Panc1 (cell line): ENCODE measurements at regions not wholly inside any gene's neighbourhood (a gene's known extent, or its start where the extent isn't known, plus 50 kb on each side); places are given as distances from the start of the nearest gene placed in this dataset.
"Not testable (repeated sequence)": the region's sequence is repeated elsewhere in the genome, so short reads cannot be mapped to it uniquely, and the experiment has no call there.

Experiments used
- ATAC-seq: fragments of 200-7000 bp; cut with Tn5 transposase; 2 replicates; pipeline ENCODE4 v1.9.1; 2020; ENCODE audit warnings: mild to moderate bottlenecking, moderate library complexity
- BruUV-seq: library from RNA; stranded (reverse); fragments of 400-500 nt; replicated peaks from 2 replicates; lab custom pipeline; 2021; lab: Mats Ljungman, UMichigan
- CTCF ChIA-PET: fragments of 300-600 bp; sonication (Branson Sonifier 250); formaldehyde crosslinking; loops from one replicate; lab custom pipeline; 2022; ENCODE audit warnings: antibody characterized with exemption; lab: Charles Lee
- POLR2A ChIA-PET: fragments of 300-600 bp; sonication (Branson Sonifier 250); formaldehyde crosslinking; loops from one replicate; lab custom pipeline; 2022; ENCODE audit warnings: antibody characterized with exemption; lab: Charles Lee
- DNase-seq: peaks from one replicate; pipeline ENCODE4 v3.0.0-alpha.2; 2010; ENCODE audit warnings: low read depth, low spot score
- H3K27ac ChIP-seq: 2 replicates; pipeline ENCODE4 v1.5.1; 2011; ENCODE audit warnings: mild to moderate bottlenecking, low read length, inconsistent platforms
- H3K27me3 ChIP-seq: fragments of 200-500 bp; sonication (Bioruptor generic); 2 replicates; pipeline ENCODE4 v1.6.0; 2014; ENCODE audit warnings: low read length, inconsistent platforms; ENCODE audit not compliant: control insufficient read depth, insufficient read depth
- H3K36me3 ChIP-seq: fragments of 200-500 bp; sonication (Bioruptor generic); 2 replicates; pipeline ENCODE4 v1.5.1; 2014; ENCODE audit warnings: inconsistent platforms, mild to moderate bottlenecking, low read length, moderate library complexity; ENCODE audit not compliant: control insufficient read depth, insufficient read depth
- H3K4me1 ChIP-seq: 2 replicates; pipeline ENCODE4 v1.5.1; 2011; ENCODE audit warnings: inconsistent platforms, mild to moderate bottlenecking, low read length, moderate library complexity; ENCODE audit not compliant: control insufficient read depth, insufficient read depth
- H3K4me3 ChIP-seq, 2 experiments: 2 replicates each; pipeline ENCODE4 v1.5.1; 2011 to 2012; ENCODE audit warnings: low read depth in 2 of 2, low read length in 2 of 2, mild to moderate bottlenecking in 2 of 2, inconsistent platforms in 1 of 2, moderate library complexity in 1 of 2
- H3K9me3 ChIP-seq: fragments of 200-500 bp; sonication (Bioruptor generic); 2 replicates; pipeline ENCODE4 v1.5.1; 2014; ENCODE audit warnings: low read depth, mild to moderate bottlenecking, inconsistent platforms, low read length, moderate library complexity; ENCODE audit not compliant: control insufficient read depth, insufficient read depth
- CTCF ChIP-seq: fragments of 450-650 bp; IDR thresholded peaks from 2 replicates; pipeline ENCODE4 v1.5.1; 2017; ENCODE audit warnings: mild to moderate bottlenecking
- REST ChIP-seq, 2 experiments: IDR thresholded peaks; 2 replicates each; pipeline ENCODE4 v1.6.1; 2011 to 2012; ENCODE audit warnings: low read depth in 2 of 2, control low read depth in 1 of 2, low read length in 1 of 2, mild to moderate bottlenecking in 1 of 2, moderate library complexity in 1 of 2; ENCODE audit not compliant: insufficient read depth in 1 of 2
- in situ Hi-C: cut with HindIII; loops from 2 replicates; pipeline ENCODE4 v1.10.0; 2016; ENCODE audit warnings: low sequenced_read_pairs, low pct_unique_long_range_greater_than_20kb
- intact Hi-C: fragments of 100-400 bp; cut with micrococcal nuclease; formaldehyde crosslinking; loops from one replicate; pipeline ENCODE4 v1.10.0; 2022; ENCODE audit not compliant: unreplicated experiment

DNA sequence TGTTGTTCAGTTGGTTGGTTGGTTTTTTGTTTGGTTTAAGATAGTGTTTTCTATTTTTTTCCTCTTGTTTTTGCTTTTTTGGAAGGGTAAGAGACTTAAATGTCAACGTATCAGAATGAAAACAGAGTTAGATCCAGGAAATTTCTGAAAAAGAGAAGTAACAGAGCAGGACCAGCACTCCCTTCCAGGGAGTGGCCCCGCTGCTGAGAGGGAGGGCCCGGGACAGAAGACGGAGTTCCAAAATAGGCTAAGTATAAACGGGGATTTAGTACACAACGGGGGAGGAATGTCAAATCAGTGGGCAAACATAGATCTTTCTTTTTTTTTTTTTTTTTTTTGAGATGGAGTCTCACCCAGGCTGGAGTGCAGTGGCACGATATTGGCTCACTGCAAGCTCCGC is 92.7 kb upstream of the RUFY1 start:
- CTCF ChIA-PET: no interaction called here
- in situ Hi-C loops: no loop called here

DNA sequence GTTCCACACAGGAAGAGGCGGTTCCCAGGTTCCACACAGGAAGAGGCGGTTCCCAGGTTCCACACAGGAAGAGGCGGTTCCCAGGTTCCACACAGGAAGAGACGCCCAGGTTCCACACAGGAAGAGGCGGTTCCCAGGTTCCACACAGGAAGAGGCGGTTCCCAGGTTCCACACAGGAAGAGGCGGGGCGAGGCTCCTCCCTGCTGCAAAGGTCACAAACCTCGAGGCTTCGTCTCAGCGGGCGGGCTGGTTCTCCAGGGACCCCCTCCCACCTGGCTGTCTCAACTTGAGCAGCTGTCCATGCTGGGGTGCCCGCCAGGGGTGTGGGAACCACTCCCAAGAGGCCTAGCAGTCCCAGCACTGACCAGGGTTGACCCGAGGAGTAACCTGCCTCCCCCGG is 94.3 kb upstream of the RUFY1 start:
- intact Hi-C loops, H3K27me3 ChIP-seq, H3K36me3 ChIP-seq, H3K9me3 ChIP-seq, BruUV-seq, H3K4me1 ChIP-seq, ATAC-seq, POLR2A ChIA-PET, in situ Hi-C loops, CTCF ChIA-PET, DNase-seq, H3K4me3 ChIP-seq, H3K27ac ChIP-seq: not testable (repeated sequence)

More for the DNA sequence above, 92.7 kb upstream of the RUFY1 start:
- Histone ChIP-seq H3K27ac (no peak overlapping the region), H3K4me3 (no peak overlapping the region), H3K4me1 (no peaks in the 10 kb centered on the region), H3K36me3 (no peaks in the 10 kb centered on the region), H3K9me3 (no peaks in the 10 kb centered on the region), H3K27me3 (no peaks in the 10 kb centered on the region)
- intact Hi-C loops: no loop called here
- no TSS peak for BruUV-seq
- ATAC-seq: no peak
- no peak for TF ChIP-seq REST (IDR thresholded peaks at IDR 0.05; ENCODE audit: insufficient read depth in 1 of 2, low read depth in 2 of 2, low read length in 1 of 2)
- TF ChIP-seq CTCF: no peak
- POLR2A ChIA-PET: no interaction called here
- no peak for DNase-seq

- ATAC-seq (no peak), DNase-seq (no peak)
- ChIA-PET CTCF (no interaction called here), POLR2A (no interaction called here)
- intact Hi-C loops (no loop called here), in situ Hi-C loops (no loop called here)
- no peak overlapping the region for H3K4me3 ChIP-seq
- H3K4me1 ChIP-seq: no peaks in the 10 kb centered on the region
- no peaks in the 10 kb centered on the region for H3K36me3 ChIP-seq
- TF ChIP-seq CTCF: no peak
- H3K9me3 ChIP-seq: no peaks in the 10 kb centered on the region
- H3K27me3 ChIP-seq: no peaks in the 10 kb centered on the region
- H3K27ac ChIP-seq: no peak overlapping the region
- BruUV-seq: no TSS peak
These were observed 95.0 kb upstream of the RUFY1 start for GRCh38 chr5:179455320-179455719.
